Activated CD8-positive, alpha-beta T cell treated with anti-CD3 and anti-CD28 coated beads, Interleukin-2, amount 10 ng/mL, durations not matched to agents 7 days and 5 days (primary cell): ENCODE measurements at regions not wholly inside any gene's neighbourhood (a gene's known extent, or its start where the extent isn't known, plus 50 kb on each side); places are given as distances from the start of the nearest gene placed in this dataset.

ENCODE experiments used
- ATAC-seq: fragments of 150-1000 bp; cut with Tn5 transposase; one replicate; pipeline ENCODE4 v1.10.0; 2021; ENCODE audit warnings: moderate library complexity
- CTCF ChIA-PET: fragments of 350-600 bp; sonication (Branson Sonifier 250); formaldehyde crosslinking; loops from one replicate; lab custom pipeline; 2021; ENCODE audit warnings: antibody characterized with exemption; lab: Charles Lee
- POLR2A ChIA-PET: fragments of 350-600 bp; sonication (Branson Sonifier 250); formaldehyde crosslinking; loops from one replicate; lab custom pipeline; 2021; ENCODE audit warnings: antibody characterized with exemption; lab: Charles Lee
- DNase-seq: peaks from one replicate; pipeline ENCODE4 v3.0.0-alpha.2; 2020
- H3K27ac Mint-ChIP-seq: one replicate; pipeline ENCODE4 v1.8.0; 2021; ENCODE audit warnings: mild to moderate bottlenecking, mixed read lengths
- H3K27me3 Mint-ChIP-seq: one replicate; pipeline ENCODE4 v1.8.0; 2021; ENCODE audit warnings: low read depth, mixed read lengths
- H3K36me3 Mint-ChIP-seq: one replicate; pipeline ENCODE4 v1.8.0; 2021; ENCODE audit warnings: low read depth, mixed read lengths
- H3K4me1 Mint-ChIP-seq: one replicate; pipeline ENCODE4 v1.8.0; 2021; ENCODE audit warnings: low read depth, mixed read lengths
- H3K4me3 Mint-ChIP-seq: one replicate; pipeline ENCODE4 v1.8.0; 2021; ENCODE audit warnings: mild to moderate bottlenecking, mixed read lengths
- H3K9me3 Mint-ChIP-seq: one replicate; pipeline ENCODE4 v1.8.0; 2022; ENCODE audit warnings: mixed read lengths; ENCODE audit not compliant: insufficient read depth

DNA sequence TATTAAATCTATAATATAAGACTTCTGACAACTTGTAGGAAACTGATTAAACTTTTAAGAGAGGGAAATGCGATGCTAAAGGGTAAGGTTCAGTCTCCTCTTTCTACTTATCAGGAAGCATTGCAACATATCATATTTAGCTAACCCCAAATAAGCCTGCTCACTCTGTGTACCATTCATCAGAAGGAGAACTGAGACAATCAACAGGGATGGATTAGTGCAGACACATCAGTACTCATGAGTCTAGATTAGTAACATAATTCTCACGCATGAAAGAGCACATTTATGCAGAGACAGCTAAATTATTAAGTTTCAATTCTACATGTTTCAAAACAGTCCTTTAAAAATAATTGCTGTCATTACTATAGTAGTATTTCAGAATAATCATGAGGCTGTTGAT lies 354.2 kb upstream of the ZWINT start:
- peaks cover 17% of the 10 kb centered on the region for H3K9me3 Mint-ChIP-seq
- ChIA-PET POLR2A (no interaction called here), CTCF (no interaction called here)
- no peak for ATAC-seq
- DNase-seq, result no peak
- H3K36me3 Mint-ChIP-seq, result no peaks in the 10 kb centered on the region
- no peaks in the 10 kb centered on the region for H3K4me1 Mint-ChIP-seq
- no peaks in the 10 kb centered on the region for H3K27me3 Mint-ChIP-seq
- H3K4me3 Mint-ChIP-seq, result no peak overlapping the region
- H3K27ac Mint-ChIP-seq, result no peak overlapping the region

DNA sequence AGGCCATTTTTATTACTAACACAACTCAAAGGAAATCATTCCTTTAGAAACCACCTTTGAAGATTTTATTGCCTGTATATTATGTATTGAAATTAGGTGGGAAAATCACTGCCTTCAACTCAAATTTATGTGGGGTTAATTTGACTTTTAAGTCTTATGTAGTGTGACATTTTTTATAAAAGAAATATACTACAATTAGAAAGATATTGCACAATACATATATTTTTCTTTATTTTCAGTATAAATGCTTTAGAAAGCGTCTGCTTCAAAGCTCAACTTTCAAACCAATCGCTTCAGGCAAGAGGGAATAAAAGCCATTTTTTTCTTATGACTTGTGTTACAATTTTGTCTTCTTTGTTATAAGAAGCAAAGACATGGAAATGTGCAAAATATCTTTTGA lies 337.4 kb upstream of the ZWINT start:
- ChIA-PET CTCF (no interaction called here), POLR2A (no interaction called here)
- no peaks in the 10 kb centered on the region for H3K36me3 Mint-ChIP-seq
- ATAC-seq (no peak), DNase-seq (no peak)
- H3K27ac Mint-ChIP-seq, result no peak overlapping the region
- H3K4me1 Mint-ChIP-seq, result no peaks in the 10 kb centered on the region
- no peaks in the 10 kb centered on the region for H3K27me3 Mint-ChIP-seq
- H3K9me3 Mint-ChIP-seq, result peaks cover 8% of the 10 kb centered on the region
- no peak overlapping the region for H3K4me3 Mint-ChIP-seq

DNA sequence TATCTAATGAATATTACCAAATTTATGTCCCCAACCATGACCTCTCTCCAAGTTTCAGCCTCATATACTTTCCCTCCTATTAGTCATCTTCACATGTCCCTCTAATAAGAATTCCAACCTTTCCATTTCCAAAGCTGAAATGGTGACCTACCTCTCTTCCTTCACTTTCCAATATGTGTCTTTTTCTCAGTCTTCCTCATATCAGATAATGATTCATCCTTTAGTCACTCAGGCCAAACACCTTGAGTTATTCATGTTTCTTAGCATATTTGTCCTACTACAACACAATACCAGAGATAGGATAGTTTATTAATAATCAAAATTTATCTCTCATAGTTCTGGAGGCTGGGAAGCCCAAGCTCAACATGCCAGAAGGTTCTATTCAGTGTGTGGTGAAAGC lies 318.5 kb upstream of the ZWINT start:
- no peak for DNase-seq
- peaks cover 19% of the 10 kb centered on the region for H3K9me3 Mint-ChIP-seq
- no peaks in the 10 kb centered on the region for H3K4me1 Mint-ChIP-seq
- ChIA-PET POLR2A (no interaction called here), CTCF (no interaction called here)
- H3K4me3 Mint-ChIP-seq, result no peak overlapping the region
- no peak for ATAC-seq
- H3K36me3 Mint-ChIP-seq, result no peaks in the 10 kb centered on the region
- H3K27me3 Mint-ChIP-seq, result no peaks in the 10 kb centered on the region
- no peak overlapping the region for H3K27ac Mint-ChIP-seq

DNA sequence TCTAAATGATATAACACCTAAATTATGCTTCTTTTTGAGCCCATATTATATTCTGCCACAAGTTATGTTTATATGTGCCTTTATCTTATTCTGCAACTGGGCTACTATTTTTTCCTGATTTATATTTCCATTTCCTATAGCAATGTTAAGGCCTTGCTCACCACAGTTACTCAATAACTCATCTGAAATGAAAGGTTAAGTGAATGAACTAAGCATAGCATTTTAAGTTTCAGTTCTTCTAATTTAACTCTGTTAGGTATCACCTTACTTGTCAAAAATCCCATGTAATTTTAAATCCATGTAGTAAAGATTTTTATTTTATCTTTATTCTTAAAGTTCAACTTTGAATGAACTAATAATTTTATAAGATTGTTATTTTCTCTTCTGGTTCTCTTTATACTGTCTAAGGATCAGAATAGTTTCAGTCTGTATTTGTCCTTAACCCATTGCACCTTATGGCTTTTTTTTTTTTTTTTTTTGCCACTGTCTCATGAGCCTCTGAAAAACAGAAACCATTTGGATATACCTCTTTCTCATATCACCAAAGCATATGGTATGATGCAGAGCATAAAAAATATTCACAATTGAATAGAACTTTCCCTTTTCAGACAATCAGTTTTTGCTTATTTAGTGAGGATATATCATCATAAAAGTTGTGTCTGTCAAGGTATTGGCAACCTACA lies 301.8 kb upstream of the ZWINT start:
- CTCF ChIA-PET, result no interaction called here
- POLR2A ChIA-PET, result no interaction called here
- ATAC-seq (no peak), DNase-seq (no peak)
- no peak overlapping the region for H3K4me3 Mint-ChIP-seq
- no peaks in the 10 kb centered on the region for H3K36me3 Mint-ChIP-seq
- H3K9me3 Mint-ChIP-seq, result peaks cover 10% of the 10 kb centered on the region
- no peaks in the 10 kb centered on the region for H3K27me3 Mint-ChIP-seq
- no peak overlapping the region for H3K27ac Mint-ChIP-seq
- no peaks in the 10 kb centered on the region for H3K4me1 Mint-ChIP-seq

DNA sequence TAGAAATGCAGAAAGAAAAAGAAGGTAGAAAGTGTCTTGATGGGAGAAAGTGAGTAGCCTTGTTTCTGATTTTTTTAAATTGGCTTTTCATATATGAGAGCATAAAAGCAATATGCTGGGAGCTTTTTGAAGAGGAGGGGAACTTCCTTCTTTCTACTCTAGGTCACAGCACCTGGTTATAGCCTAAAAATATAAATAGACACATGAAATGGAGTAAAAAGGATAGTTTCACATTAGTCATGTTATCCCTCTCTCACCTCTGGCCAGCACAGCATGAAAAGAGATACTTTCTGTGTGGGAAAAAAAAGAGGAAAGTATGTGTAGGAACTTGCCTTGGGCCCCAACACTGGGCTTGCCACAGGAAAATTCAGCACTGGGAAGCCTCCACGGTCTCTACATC lies 292.2 kb upstream of the ZWINT start:
- Mint-ChIP-seq H3K9me3 (peaks cover 15% of the 10 kb centered on the region), H3K4me3 (no peak overlapping the region), H3K36me3 (no peaks in the 10 kb centered on the region), H3K4me1 (no peaks in the 10 kb centered on the region), H3K27ac (no peak overlapping the region), H3K27me3 (no peaks in the 10 kb centered on the region)
- DNase-seq (no peak), ATAC-seq (no peak)
- ChIA-PET CTCF (no interaction called here), POLR2A (no interaction called here)

DNA sequence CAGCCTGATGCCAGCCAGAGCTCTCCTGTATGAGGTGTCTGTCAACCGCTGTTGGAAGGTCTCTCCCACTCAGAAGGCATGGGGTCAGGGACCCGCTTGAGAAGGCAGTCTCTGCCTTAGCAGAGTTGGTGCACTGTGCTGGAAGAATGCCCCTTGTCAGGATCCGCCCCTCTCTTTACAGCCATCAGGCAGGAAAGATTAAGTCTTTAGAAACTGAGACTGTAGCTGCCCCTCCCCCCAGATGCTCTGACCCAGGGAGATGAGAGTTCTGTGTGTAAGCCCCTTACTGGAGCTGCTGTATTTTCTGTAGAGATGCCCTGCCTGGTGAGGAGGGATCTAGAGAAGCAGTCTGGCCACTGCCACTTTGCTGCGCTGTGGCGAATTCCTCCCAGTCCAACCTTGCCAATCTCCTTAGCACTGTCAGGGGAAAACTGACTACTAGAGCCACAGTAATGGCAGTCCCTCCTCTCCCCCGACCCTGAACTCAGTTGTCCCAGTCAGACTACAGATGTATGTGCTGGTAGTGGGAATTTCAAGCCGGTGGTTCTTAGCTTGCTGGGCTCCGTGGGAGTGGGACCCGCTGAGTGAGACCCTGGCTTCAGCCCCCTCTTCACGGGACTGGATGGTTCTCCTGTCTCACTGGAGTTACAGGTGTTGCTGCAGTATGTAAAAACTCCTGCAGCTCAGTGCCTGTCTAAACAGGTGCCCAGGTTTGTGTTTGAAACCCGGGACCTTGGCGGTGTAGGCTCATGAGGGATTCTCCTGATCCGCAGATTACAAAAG lies 285.5 kb upstream of the ZWINT start:
- H3K4me3 Mint-ChIP-seq, result no peak overlapping the region
- H3K4me1 Mint-ChIP-seq, result no peaks in the 10 kb centered on the region
- DNase-seq, result no peak
- ChIA-PET CTCF (no interaction called here), POLR2A (no interaction called here)
- no peak overlapping the region for H3K27ac Mint-ChIP-seq
- H3K27me3 Mint-ChIP-seq, result no peaks in the 10 kb centered on the region
- no peak for ATAC-seq
- H3K36me3 Mint-ChIP-seq, result no peaks in the 10 kb centered on the region
- H3K9me3 Mint-ChIP-seq, result peaks cover 20% of the 10 kb centered on the region

DNA sequence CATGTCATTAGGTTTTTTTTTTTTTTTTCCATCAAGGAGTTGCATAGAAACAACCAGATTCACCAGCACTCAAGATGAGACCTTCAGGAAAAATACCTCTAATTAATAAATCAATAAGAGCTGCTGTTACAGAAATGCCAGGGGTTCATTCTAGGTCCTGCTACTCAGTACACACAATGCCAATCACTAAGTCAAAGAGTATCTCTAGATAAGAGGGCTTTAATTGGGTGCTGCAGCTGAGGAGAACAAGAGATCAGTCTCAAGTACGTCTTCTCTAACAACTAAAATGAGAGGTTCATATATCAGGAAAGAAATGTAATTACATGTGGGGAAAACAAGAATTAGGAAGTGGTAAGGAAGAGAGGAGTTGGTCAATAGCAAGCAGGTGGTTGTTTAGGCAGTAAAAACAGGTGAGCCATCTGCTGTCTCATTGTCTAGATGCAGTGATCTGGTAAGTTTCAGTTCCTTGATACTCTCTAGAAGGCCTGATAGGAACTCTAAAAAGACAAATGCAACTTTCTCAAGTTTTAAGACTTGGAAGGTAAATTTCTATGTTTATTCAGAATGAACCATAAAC lies 272.9 kb upstream of the ZWINT start:
- H3K4me1 Mint-ChIP-seq, result no peaks in the 10 kb centered on the region
- CTCF ChIA-PET, result no interaction called here
- H3K36me3 Mint-ChIP-seq, result no peaks in the 10 kb centered on the region

DNA sequence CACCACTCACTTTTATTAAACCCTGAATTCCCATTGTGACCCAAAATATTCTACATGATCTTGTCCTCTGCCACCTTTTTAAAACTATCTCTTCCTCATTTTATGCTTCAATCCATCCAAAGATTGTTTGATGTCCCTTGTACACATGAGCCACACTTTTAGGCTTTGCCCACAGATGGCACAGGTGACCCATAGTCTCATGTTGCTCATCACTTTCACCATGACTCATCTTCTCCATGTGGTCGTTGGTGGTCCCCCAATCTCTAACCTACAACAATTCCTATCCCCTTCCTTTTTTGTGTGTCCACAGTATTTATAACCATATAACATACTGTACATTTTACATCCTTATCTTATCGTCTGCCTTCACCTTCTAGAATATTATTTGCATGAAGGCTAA lies 271.5 kb upstream of the ZWINT start:
- DNase-seq, result no peak
- Mint-ChIP-seq H3K9me3 (peaks cover 20% of the 10 kb centered on the region), H3K4me1 (no peaks in the 10 kb centered on the region), H3K36me3 (no peaks in the 10 kb centered on the region), H3K27ac (no peak overlapping the region), H3K4me3 (no peak overlapping the region), H3K27me3 (no peaks in the 10 kb centered on the region)
- POLR2A ChIA-PET, result no interaction called here
- ATAC-seq, result no peak
- CTCF ChIA-PET, result no interaction called here

More for the DNA sequence above, 272.9 kb upstream of the ZWINT start:
- Mint-ChIP-seq H3K4me3 (no peak overlapping the region), H3K27me3 (no peaks in the 10 kb centered on the region), H3K9me3 (peaks cover 25% of the 10 kb centered on the region), H3K27ac (no peak overlapping the region)
- DNase-seq, result no peak
- ATAC-seq, result no peak
- POLR2A ChIA-PET, result no interaction called here

DNA sequence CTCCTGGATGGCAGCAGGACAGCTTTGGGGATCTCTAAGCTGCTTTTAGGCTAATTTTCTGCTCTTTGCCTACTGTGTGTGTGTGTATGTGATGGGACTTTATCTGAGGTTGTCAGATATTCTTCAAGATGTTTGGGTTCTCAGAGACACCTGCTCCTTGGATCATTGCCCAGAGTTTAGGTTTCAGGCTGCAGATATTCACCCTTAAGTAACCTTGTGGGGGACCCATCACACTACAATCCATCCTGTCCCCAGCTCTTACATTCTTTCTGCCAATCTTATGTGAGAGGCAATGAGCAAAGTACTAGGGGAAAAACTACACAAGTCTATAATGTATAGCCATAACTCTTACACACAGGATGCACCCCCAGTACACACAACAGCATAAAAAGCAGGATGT lies 263.0 kb upstream of the ZWINT start:
- no peaks in the 10 kb centered on the region for H3K4me1 Mint-ChIP-seq
- no peak overlapping the region for H3K27ac Mint-ChIP-seq
- no peaks in the 10 kb centered on the region for H3K27me3 Mint-ChIP-seq
- no peak for DNase-seq
- ChIA-PET CTCF (no interaction called here), POLR2A (no interaction called here)
- ATAC-seq, result no peak
- H3K9me3 Mint-ChIP-seq, result peaks cover 4% of the 10 kb centered on the region
- no peak overlapping the region for H3K4me3 Mint-ChIP-seq
- H3K36me3 Mint-ChIP-seq, result no peaks in the 10 kb centered on the region

DNA sequence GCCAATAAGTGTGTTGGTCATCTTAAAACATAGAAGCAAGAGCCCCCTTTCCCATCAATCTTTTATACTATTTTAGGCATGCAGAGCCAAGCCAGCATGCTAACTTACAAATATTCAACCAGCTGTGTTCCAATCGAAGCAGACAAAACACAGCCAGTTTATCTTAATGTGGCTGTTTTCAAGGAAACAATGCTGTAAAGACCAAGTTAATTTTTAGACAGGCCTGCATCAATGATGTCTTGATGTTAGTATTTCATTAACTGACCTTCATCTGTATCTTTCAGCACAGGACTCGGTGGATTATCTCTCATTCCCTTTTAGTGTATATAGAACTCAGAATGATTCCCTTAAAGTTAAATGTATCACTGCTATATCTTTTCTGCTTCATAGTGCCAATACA lies 262.0 kb upstream of the ZWINT start:
- H3K36me3 Mint-ChIP-seq, result no peaks in the 10 kb centered on the region
- DNase-seq (no peak), ATAC-seq (no peak)
- no peak overlapping the region for H3K27ac Mint-ChIP-seq
- H3K9me3 Mint-ChIP-seq, result peaks cover 4% of the 10 kb centered on the region
- H3K27me3 Mint-ChIP-seq, result no peaks in the 10 kb centered on the region
- ChIA-PET POLR2A (no interaction called here), CTCF (no interaction called here)
- no peaks in the 10 kb centered on the region for H3K4me1 Mint-ChIP-seq
- H3K4me3 Mint-ChIP-seq, result no peak overlapping the region

DNA sequence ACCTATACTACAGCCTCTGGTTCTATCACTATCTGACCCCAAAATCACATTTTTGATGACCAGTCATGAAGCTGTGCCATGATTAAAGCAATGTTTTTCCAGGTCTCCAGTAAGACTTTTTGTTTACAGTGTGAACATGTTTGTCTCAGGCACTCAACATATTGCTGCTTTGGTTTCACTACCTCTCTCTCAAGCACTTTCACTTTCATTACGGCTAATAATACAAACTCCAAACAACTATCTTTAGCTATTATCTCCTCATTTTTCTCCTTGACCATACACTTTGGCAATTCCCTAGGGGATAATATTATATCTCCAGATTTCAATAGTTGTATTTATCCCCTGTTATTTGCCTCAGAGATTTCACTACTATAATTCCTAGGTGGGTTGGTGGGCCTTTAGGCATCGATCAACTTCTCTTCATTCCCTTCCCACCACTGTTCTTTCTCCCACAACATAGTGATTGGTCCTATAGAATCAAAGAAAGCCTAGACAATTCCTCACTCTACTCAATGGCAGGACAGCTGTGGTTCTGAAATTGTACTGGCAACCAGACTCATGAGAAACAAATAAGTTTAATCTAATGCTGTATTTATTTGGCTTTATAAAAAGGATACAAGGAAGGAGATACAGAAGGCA lies 261.4 kb upstream of the ZWINT start:
- DNase-seq (no peak), ATAC-seq (no peak)
- Mint-ChIP-seq H3K9me3 (peaks cover 4% of the 10 kb centered on the region), H3K4me3 (no peak overlapping the region), H3K4me1 (no peaks in the 10 kb centered on the region), H3K36me3 (no peaks in the 10 kb centered on the region), H3K27me3 (no peaks in the 10 kb centered on the region), H3K27ac (no peak overlapping the region)
- CTCF ChIA-PET, result no interaction called here
- POLR2A ChIA-PET, result no interaction called here

DNA sequence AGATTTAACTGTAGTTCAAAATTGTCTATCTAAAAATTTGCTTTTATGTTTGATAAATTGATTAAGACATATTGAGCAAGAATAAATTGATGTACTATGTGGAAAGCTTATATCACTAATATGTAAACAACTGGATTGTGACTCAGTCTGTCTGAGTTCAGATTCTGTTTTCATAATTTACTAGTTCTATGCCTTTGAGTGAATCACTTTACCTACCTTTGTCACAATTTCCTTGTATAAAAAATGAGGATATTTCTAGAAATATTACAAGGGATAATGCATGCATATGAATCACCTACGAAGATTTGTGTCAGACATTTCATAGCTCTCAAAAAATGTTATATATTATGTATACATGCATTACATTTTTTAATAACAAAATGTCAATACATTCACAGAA lies 245.1 kb upstream of the ZWINT start:
- Mint-ChIP-seq H3K9me3 (peaks cover 7% of the 10 kb centered on the region), H3K4me1 (no peaks in the 10 kb centered on the region), H3K27ac (no peak overlapping the region), H3K27me3 (no peaks in the 10 kb centered on the region), H3K4me3 (no peak overlapping the region), H3K36me3 (no peaks in the 10 kb centered on the region)
- no peak for ATAC-seq
- CTCF ChIA-PET, result no interaction called here
- POLR2A ChIA-PET, result no interaction called here
- no peak for DNase-seq
